GM23338 (cell line): ENCODE measurements at regions not wholly inside any gene's neighbourhood (a gene's known extent, or its start where the extent isn't known, plus 50 kb on each side); places are given as distances from the start of the nearest gene placed in this dataset. TPM values are rescaled to one million over a fixed set of nuclear protein-coding genes. Genes with fewer than 3 reads are reported as not detected.

Source experiments
- small RNA-seq: library from RNA; depleted of rRNA; stranded (forward); fragments of <200 nt; gene quantifications from one replicate; pipeline ENCODE3, GENCODE V24; 2014; ENCODE audit warnings: low replicate concordance

Small RNA genes in the stretch of these regions (small RNA-seq; reads per million reads assigned to genes)
- gene RNA5SP161: not detected
